ENCODE measurements at regions not wholly inside any gene's neighbourhood (a gene's known extent, or its start where the extent isn't known, plus 50 kb on each side); places are given as distances from the start of the nearest gene placed in this dataset.

GRCh38 chr7:69440976-69441375, 157.3 kb upstream of the AUTS2 start:
- no peak for TF ChIP-seq CTCF (IDR thresholded peaks at IDR 0.05)
- TF ChIP-seq POLR2A (IDR thresholded peaks at IDR 0.05) = no peak
